CD4-positive, alpha-beta T cell treated with Interleukin-4 for 1 hour (primary cell): ENCODE measurements at regions not wholly inside any gene's neighbourhood (a gene's known extent, or its start where the extent isn't known, plus 50 kb on each side); places are given as distances from the start of the nearest gene placed in this dataset.

Source experiments
- DNase-seq, 2 donors: peaks; one replicate each; pipeline ENCODE4 v3.0.0-alpha.2; 2020 to 2022

DNA sequence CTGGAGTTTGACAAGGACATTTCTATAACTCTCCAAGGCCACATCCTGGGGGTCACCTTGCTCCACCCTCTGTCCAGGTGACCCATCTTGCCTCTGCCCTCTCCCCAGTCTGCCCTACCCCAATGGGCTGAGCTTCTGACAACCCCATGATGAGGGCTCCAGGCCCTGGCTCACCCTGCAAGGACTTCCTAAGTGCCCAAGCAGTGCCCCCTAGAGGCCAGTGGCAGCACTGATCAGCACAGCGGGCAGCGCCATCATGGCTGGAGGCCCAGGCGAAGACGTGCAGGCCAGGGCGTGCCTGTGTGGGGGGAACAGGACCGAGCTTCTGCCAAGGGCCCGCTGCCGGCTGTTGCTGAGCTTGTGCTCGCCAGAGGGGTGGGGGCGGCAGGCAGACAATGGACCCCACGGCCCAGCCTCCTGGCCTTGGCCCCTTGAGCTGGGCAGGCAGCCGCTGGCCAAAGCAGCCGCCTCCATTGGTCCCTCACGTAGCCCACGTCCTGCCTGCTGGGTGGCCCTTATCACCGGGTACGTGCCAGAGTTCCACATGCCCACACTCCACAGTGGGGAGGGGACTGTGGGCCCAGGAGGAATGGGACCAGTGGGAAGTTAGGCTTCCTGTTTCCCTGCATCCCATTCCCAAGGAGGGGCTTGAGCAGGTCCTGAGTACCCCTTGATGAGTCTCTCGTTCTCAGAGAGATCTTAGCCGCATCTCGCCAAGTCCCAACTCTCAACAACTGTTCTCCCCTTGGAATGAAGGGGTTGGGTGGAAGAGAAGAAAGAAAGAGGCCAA is 64.3 kb downstream of the MRPL14 start:
- peak; percentile 14 to 39 for DNase-seq

DNA sequence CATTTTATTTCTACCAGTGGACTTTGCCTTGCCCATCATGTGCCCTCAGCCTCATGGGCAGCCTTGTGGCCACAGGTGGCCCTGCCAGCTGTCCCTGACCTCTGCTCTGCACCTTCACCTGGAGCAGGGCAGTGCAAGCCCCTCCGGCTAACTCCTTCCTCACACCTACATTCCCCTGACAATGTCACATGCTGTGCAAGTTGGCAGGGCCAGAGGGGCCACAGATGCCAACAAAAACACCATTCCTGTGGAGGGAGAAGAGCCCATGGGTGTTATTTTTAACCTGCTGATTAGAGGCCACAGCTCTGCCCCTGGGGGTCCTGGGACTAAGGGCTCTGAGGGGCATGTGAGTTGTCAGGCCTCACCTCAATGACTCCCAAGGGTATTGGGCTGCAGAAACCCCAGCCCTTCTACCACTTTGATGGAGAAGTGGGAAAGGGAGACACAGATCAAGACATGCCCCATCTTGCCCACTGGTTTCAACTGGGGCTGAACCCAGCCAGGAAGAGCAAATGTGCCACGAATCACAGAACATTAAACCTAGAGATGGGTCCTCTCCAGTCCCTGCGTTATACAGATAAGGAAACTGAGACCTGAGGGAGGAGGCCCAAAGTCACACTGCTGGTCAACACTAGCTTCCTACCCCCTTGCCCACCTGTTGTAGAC is 65.0 kb downstream of the MRPL14 start:
- DNase-seq: no peak

DNA sequence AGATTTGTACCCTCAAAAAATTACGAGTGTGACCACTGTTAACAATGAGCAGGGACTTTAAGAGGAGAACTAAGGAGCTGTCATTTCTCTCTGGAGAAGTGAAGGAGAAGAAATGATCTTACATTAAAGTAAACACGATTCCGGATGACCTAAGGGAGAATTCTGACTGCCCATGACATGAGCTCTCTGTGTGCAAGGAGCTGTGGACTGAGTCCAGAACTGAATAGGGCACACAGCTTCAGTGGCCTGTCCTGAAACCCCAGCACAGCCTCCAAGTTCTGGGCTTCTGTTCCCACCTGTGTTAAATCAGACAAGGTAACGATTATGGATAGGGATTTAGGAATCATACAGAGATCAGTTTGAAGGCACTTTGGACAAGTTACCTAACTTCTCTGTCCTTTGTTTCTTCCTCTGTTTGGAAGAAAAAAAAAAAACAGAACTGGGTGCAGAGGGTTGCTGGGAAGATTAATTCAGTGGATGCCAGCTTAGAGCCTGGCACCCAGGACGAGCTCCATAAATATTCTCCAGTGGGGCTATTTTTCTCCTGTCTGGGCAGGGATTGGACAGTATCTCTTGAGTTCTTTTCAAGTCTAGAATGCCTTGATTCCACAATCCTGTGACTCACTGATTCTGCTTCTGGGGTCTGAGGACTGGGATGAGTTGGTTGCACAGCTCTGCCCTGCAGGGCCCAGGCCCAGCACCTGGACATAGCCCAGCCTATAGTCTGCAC is 65.7 kb downstream of the MRPL14 start:
- DNase-seq: no peak

DNA sequence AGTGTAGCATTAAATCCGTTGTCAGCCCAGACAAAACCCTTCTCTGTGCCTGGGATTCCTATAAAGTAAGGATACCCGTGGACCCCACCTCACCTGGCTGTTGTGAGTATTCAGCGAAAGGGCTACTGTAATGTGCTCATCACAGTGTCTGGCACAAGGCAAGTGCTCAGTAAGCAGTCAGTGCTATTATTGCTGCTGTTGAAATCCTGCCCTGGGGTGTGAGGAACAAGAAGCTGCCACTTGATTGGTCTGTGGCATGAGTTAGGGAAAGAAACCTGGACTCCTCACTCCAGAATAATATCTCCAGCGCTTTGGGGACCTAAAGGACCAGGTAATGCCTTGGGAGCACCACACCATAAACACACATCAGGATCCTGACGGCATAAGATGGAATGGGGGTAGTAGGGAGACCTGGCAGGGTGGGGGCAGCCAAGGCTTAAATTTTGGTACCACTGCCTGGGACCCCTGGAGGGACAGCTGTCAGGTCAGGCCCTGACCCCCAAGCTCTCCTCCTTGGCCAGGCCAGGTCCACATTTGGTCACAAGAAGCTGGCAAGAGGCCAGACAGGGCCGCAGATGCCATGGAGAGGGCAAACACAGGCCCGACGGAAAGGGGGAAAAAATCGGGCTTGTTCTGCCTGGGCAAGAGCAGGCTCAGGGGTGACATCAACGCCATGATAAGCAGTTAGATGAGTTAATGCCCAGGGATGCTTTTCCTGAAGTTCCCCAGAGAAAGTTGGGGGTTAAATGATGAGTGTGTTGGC is 66.5 kb downstream of the MRPL14 start:
- DNase-seq: no peak

DNA sequence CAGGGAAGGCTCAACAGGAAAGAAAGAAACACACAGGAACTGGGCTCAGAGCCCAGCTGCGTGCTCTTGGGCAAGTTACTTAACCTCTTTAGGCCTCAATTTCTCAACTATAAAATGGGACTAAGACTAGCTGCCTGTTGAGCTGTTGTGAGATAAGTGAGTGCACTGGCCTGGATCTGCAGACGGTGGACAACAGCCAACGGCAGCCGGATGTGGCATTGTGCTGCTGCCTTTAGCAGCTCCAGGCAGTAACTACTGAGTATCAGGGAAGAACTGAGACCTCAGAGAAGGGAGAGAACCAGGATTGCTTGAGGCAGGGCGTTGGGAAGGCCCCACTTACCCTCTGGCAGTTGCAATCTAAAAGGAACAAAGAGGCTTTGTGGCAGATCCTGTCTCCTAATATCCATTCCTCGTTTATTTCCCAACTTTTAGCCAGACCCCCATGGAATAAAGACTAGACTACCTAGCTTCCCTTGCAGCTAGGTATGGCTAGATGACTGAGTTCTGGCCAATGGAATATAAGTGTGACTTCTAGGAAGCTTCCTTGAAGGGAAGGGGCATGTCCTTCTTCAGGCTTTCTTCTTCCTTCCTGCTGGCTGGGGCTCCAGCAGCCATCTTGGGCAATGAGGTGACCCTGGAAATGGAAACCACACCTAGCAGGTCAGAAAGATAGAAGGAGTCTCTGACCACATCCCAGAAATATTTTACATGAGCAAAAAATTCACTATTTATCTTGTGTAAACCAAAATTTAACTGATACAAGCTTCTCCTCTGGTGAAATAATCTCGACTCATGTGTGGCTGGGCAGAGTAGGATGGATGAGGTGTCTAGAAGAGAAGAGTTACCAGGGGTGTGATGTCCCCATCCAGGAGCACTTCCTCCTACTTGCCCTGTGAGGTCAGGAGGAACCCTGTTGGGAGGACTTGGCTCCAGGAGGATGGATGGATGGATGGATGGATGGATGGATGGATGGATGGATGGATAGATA is 67.6 kb downstream of the MRPL14 start:
- peak in 1 of 2 donors; percentile 25 for DNase-seq

DNA sequence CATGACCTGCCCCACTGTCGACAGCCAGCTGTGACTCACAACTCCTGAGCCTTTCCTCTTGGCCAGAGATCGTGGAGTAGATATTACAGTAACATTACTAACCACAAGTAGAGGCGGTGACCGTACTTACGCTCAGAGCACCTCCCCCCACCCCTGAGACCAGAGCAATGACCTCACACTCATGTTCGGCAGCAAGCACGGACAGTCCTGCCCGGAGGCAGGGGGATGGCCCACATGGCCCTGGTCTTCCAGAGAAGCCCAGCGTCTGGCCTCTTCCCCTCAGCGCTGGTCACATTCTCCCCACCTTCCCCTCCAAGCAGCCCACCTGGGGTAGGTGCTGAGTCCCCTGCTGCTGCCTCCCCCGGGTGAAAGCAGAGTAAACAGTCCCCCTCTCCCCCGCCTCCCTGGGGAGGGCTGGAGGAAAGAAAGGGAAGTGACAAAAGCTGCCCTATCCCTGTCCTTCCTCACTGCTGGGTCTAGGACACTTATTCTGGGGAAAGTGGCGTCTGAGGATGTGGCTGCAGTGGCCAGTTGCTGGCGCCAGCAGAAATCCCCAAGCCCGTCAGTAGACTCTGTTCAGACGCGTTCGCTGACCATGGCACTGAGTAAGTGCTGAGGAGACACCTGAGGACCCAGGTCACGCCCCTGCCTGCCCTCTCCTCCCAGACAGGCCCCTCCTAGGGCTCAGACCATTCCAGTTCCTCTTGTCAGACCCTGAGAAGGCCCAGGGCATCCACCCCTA is 68.5 kb downstream of the MRPL14 start:
- peak; percentile 33 to 87 for DNase-seq

DNA sequence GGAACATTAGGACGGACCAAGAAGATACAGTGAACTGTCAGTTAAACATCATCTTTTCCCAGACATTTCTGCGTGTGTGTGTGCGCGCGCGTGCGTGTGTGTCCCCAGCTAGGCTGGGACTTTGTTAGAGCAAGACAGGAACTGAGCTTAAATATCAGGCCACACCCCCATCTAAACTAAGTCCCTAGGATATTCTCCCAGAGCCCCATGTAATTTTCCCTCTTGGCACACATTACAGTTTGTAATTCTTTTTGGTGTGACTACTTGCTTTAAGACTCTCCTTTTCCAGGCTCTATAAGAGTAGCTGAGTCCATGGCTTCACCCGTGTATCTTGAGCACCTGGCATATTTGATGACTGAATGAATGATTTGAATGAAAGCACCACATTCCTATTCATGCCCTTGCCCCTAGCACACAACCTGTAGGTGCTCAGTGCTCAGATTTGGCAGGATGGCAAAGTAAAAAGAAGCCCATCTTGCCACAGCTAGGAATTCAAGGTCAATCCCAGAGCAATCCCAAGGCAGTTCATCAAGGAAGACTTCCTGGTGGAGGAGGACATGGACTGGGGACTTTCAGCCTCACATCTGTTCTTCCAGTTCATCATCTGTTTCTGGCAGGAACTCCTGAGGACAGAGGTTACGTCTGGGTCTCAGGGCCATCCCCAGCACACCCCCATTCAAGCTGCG is 69.2 kb downstream of the MRPL14 start:
- DNase-seq: no peak

DNA sequence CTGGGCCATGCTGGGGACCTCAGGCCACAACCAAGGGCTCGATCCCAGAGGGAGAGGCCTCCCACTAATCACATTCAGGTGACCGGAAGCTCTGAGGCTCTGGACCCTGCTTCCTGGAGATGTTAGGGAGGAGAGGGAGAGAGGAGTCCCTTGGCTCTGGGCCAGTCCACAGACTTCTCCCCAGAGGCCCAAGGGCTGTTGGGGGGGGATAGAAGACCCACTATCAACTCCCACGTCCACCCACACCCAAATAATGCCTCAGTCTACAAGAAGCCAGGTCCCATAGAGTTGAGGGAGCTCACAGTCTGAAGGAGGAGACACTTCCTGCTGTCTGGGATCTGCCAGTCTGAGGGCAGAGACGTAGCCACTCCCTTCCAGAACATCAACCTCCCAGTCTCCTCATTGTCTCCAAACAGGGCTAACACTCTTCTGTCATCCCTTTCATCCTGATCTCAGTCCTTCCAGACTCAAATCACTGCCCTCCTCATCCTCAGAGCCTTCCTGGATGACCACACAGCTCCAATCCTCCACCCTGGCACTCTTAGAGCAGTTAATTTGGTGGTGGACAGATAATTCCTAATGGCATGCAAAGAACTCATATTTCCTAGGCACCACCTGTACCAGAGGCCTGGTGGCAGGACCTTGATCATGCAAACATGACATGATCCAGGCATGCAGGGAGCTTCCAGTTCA is 69.9 kb downstream of the MRPL14 start:
- DNase-seq: no peak

DNA sequence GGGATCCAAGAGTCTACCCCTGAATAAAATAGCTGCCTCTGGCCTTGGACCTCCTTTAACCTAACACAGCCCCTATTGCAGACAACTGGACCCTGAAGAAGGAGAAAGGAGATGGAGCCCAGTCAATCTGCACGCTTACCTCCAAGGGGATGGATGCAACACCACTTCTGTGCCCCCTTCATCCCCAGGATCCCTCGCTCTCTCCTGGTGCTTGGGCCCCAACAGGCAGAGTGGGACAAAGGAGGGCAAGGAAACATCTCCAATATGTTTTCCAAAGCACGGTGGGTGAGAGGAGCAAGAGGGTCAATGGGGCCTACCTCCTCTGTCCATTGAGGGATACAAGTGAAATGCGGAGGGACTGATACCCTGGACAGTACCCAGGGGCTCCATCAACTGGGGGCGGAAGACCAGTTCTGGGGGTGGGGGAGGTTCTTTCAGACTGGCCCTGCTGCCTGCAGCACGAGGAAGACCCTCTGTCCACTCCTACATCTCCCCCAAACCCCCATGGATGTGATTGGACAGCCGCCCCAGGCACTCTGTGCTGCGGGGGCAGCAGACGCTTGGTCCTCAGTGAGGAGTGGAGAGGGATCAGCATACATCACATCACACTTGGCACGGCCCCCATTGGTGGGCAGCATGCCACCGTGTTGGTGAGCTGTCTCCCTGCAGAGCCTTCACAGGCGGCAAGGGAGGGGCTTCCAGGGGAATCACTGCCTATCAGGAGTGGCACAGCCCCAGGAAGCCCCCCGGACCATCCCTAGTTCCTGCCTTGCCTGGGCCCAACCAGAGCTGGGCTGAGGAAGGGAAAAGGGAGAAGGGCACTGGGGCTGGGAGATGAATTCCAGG is 70.6 kb downstream of the MRPL14 start:
- no peak for DNase-seq

DNA sequence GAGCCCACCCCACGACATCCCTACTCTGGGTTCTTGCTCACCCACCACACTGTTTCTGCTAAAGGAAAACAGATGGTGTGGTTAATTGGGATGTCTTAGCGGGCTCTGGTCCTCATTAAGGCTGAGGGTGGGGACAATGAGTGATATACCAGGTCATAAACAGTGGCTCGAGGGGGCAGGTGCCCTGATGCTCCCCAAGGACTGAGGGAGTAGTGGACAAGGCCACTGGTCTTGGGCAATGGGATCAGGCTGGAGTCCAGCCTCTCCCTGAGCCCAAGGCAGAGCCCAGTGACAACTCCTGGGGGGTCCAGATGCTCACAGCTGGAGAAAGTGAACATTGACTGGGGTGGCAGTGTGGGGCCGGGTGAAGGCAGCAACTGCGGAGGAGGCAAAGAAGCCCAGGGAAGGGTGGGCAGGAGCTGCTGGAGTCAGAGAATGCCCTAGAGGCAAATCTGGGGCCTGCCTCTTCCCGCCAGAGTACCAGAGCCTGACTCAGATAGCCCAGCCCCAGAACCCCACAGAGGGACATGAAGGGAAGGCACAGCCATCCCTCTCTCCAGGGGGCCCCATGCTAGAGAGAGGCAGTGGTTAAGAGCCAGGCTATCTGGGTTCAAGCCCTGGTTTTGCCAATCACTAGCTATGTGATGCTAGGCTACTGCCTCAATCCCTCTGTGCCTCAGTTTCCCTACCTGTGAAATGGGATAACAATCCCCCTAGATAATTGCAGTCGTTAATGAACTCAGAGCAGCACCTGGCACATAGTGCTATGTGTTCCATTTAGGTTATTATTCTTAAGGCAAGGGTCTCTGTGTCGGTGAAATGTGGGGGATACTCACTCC is 72.3 kb downstream of the MRPL14 start:
- DNase-seq: no peak

DNA sequence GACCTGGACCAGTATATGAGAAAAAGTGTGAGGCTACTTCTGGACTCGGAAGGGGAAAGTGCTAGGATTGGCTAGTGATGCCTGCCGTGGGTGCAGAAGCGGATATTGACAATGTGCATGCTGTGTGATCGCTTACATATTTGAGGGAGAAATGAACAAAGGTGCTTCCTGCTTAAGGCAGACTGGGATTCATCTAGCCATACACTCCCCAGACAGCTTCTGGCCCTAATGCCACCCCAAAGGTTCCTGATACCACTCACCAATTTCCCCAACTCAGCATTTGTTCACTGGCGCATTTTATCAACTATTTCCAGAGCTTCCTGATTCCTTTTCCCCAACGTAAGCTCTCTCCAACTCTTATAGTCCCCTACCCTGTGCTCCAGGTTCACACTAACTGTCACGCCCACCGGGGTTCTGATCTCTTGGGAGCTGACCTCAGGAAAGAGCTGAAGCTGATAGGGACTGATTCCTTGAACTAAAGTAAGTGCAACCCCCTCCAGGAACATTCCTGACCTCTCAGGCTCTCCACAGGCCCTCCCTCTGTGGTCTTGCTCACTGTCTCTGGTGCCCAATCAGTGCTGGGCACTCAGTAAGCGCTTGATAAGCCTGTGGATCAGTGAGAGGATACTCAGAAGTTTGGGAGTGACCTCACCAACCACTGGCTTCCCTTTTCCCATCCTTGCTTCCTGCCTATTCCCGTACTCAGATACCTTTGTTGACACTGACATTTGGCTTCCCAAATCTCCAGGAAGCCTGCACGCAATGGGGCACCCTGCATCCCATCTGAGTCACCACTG is 73.3 kb downstream of the MRPL14 start:
- no peak for DNase-seq

DNA sequence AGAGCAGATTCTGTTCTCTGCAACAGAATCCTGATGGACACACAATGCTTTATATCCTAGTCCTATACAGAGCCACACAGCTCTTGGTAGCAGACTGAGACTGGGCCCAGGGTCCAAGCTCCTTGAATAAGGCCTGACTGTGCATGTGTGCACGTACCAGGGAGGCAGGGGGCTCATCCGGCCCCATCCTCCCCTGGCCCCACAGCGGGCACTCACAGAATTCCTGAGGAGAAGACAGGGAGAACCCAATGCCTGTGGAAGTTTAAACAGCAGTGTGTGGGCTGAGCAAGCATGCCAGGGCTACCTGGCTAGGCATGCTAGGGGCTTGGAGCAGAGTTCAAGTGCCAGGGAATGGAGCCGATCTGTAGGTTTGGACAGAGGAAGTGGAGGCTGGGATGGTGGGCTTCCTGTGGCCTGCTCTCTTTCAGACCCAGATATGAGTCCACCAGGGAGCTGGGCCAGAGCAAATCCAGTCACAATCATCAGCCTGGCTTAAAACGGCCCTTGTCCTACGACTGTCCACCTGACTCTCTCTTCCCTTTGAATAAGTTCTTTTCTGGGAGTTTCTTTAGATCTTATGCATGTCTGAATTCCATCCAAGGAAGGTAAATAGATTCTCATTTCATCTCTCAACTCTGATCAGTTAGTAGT is 74.0 kb downstream of the MRPL14 start:
- DNase-seq: no peak

DNA sequence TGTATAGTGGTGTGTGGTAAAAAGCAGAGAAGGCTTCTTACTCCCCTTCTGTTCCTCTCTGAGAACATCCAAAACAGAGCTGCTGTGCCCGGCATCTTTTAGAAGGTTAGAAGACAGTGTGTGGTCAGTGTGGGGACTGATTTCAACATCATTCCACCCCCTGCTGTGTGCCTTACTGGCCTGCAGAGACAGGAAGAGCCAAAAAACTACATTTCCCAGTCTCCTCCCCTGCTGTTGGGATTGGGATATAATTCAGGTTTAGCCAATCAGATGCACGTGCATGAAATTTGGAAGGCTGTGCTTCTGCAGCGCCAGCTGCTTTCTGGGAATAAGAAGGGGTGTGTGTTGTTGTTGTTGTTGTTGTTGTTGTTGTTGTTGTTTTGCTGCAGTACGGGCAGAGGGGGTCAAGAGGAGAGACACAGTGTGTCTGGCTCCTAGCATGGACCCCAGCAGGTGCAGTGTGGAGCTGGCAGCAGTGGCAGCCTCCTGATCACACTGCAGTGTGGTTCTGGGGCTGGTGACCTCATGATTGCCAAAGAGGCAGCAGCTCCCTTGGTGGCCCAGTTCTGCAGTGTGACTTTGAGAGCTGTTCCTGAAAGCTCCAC is 74.7 kb downstream of the MRPL14 start:
- peak in 1 of 2 donors; percentile 38 for DNase-seq

DNA sequence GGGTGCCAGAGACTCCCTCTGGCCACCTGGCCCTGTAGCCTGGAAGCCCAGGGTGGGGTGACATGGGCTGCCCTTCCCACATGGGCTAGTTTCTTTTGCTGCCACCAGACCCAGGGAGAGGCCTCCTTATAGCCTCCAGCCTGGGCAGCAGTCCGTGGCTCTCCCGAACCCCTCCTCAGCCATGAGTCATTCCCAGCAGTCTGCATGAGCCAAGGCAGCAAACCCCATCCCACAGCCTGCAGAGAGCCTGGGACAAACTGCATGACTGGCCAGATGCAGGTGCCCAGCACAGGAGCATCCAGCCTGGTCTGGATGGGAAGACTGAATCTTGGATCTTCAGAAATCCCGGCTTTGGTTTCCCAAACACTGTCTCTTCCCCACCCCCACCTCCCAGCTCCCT is 75.7 kb downstream of the MRPL14 start:
- no peak for DNase-seq

DNA sequence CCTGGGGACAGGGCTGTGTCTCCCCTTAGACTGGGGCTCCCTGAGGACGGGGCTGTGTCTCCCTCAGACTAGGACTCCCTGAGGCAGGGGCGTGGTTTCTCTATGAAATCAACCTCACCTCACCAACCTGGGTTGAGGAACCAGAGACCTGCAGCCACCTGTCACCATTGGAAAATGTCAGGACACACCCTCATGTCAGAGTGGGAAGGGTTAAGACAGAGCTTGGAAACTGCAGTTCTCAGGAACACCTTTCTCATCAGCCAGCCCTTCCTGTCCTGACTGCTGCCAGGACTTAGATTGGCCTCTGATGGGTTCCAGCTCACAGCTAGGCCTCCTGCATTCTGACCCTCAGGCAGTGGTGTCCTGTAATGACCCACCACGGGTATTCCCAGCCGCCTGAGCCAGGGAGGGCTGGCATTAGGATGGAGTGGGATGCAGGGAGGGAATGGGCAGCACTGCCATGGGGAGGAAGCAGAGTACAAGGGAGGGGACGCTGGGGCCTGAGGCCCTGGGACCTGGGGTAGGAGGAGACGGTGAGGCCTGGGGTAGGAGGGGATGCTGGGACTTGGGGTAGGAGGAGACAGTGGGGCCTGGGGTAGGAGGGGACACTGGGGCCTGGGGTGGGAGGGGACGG is 76.3 kb downstream of the MRPL14 start:
- DNase-seq: no peak
